Stimulated activated CD4-positive, alpha-beta T cell treated with anti-CD3 and anti-CD28 coated beads, Interleukin-1b, Interleukin-23, amount 100 ng/mL, for 1 hour (primary cell): ENCODE measurements at regions not wholly inside any gene's neighbourhood (a gene's known extent, or its start where the extent isn't known, plus 50 kb on each side); places are given as distances from the start of the nearest gene placed in this dataset.
"Not testable (repeated sequence)": the region's sequence is repeated elsewhere in the genome, so short reads cannot be mapped to it uniquely, and the experiment has no call there.

Experiments used
- DNase-seq, 2 donors: peaks; one replicate each; pipeline ENCODE4 v3.0.0-alpha.2; 2020; ENCODE audit warnings: low read depth in 2 of 2

- no peak for DNase-seq
Measured at GRCh38 chr18:71370671-71371445, 1082.0 kb downstream of the SOCS6 start.

GRCh38 chr18:71370095-71370494 is 1081.2 kb downstream of the SOCS6 start:
- DNase-seq = no peak

GRCh38 chr18:71362140-71362539 is 1073.3 kb downstream of the SOCS6 start:
- no peak for DNase-seq

- not testable (repeated sequence) for DNase-seq
Measured at GRCh38 chr18:71355599-71355998, 1066.8 kb downstream of the SOCS6 start.

- no peak for DNase-seq
Measured at GRCh38 chr18:71352618-71353017, 1063.8 kb downstream of the SOCS6 start.

GRCh38 chr18:71336576-71337210 is 1047.8 kb downstream of the SOCS6 start:
- no peak for DNase-seq

- DNase-seq = no peak
Measured at GRCh38 chr18:71329563-71329962, 1040.7 kb downstream of the SOCS6 start.

GRCh38 chr18:71329114-71329513 is 1040.3 kb downstream of the SOCS6 start:
- no peak for DNase-seq

- DNase-seq = no peak
Measured at GRCh38 chr18:71327850-71328249, 1039.0 kb downstream of the SOCS6 start.

- no peak for DNase-seq
Measured at GRCh38 chr18:71327441-71327840, 1038.6 kb downstream of the SOCS6 start.

- no peak for DNase-seq
Measured at GRCh38 chr18:71326826-71327225, 1038.0 kb downstream of the SOCS6 start.

GRCh38 chr18:71324356-71324755 is 1035.5 kb downstream of the SOCS6 start:
- no peak for DNase-seq

- no peak for DNase-seq
Measured at GRCh38 chr18:71322201-71322600, 1033.4 kb downstream of the SOCS6 start.

- no peak for DNase-seq
Measured at GRCh38 chr18:71321319-71321718, 1032.5 kb downstream of the SOCS6 start.

- DNase-seq = no peak
Measured at GRCh38 chr18:71304856-71305255, 1016.0 kb downstream of the SOCS6 start.

GRCh38 chr18:71303743-71304142 is 1014.9 kb downstream of the SOCS6 start:
- not testable (repeated sequence) for DNase-seq

GRCh38 chr18:71301596-71301995 is 1012.8 kb downstream of the SOCS6 start:
- DNase-seq = no peak

- DNase-seq = not testable (repeated sequence)
Measured at GRCh38 chr18:71294201-71294600, 1005.4 kb downstream of the SOCS6 start.

GRCh38 chr18:71293322-71293721 is 1004.5 kb downstream of the SOCS6 start:
- no peak for DNase-seq

GRCh38 chr18:71287268-71287667 is 998.4 kb downstream of the SOCS6 start:
- DNase-seq = no peak

GRCh38 chr18:71252351-71252865 is 963.6 kb downstream of the SOCS6 start:
- DNase-seq = no peak

- DNase-seq = no peak
Measured at GRCh38 chr18:71250191-71250590, 961.3 kb downstream of the SOCS6 start.

- DNase-seq = no peak
Measured at GRCh38 chr18:71249791-71250190, 960.9 kb downstream of the SOCS6 start.
